Thyroid gland (tissue), 4 donors: ENCODE measurements at regions not wholly inside any gene's neighbourhood (a gene's known extent, or its start where the extent isn't known, plus 50 kb on each side); places are given as distances from the start of the nearest gene placed in this dataset.

Experiments used
- CTCF ChIP-seq, 6 experiments: fragments of 200-600 bp in 3 of 6; fragments of 450-650 bp in 3 of 6; sonication (generic) in 3 of 6; IDR thresholded peaks; one replicate each; pipeline ENCODE4 v1.5.1; 2016 to 2019; ENCODE audit warnings: antibody characterized with exemption in 6 of 6, mild to moderate bottlenecking in 2 of 6, inconsistent platforms in 1 of 6, moderate library complexity in 1 of 6
- POLR2A ChIP-seq, 2 donors: fragments of 450-650 bp; IDR thresholded peaks; one replicate each; pipeline ENCODE4 v1.6.1; 2017; ENCODE audit warnings: antibody characterized with exemption in 2 of 2, mild to moderate bottlenecking in 2 of 2, moderate library complexity in 1 of 2

GRCh38 chr2:152870239-152870638 lies 151.8 kb downstream of the ARL6IP6 start:
- TF ChIP-seq CTCF (IDR thresholded peaks at IDR 0.05) = no peak
- no peak for TF ChIP-seq POLR2A (IDR thresholded peaks at IDR 0.05)
